ENCODE measurements at regions not wholly inside any gene's neighbourhood (a gene's known extent, or its start where the extent isn't known, plus 50 kb on each side); places are given as distances from the start of the nearest gene placed in this dataset.

DNA sequence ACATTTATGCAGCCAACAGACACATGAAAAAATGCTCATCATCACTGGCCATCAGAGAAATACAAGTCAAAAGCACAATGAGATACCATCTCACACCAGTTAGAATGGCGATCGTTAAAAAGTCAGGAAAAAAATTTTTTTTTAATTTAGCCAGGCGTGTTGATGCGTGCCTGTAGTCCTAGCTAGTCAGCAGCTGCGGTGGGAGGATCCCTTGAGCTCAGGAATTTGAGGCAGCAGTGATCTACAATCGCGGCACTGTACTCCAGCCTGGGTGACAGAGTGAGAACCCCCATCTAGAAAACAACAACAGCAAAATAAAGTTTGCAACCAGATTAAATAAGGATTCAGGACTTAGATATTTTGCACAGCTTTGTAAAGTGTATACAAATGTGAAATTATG lies 65.7 kb upstream of the ALG13 start:
- TF ChIP-seq EZH2 (IDR thresholded peaks at IDR 0.05; ENCODE audit: low read depth) (no peak), CTCF (conservative IDR thresholded peaks at IDR 0.05) (no peak)
